Effector memory CD8-positive, alpha-beta T cell (primary cell): ENCODE measurements at regions not wholly inside any gene's neighbourhood (a gene's known extent, or its start where the extent isn't known, plus 50 kb on each side); places are given as distances from the start of the nearest gene placed in this dataset.
A peak's percentile ranks its signal among the peaks of the same experiment; 100 is the strongest.

Source experiments
- ATAC-seq: fragments of 150-1000 bp; cut with Tn5 transposase; replicated peaks from 2 replicates; pipeline ENCODE4 v1.10.0; 2021; ENCODE audit warnings: mild to moderate bottlenecking, moderate library complexity
- DNase-seq, 3 experiments: peaks; one replicate each; pipeline ENCODE4 v3.0.0; 2021
- H3K27ac Mint-ChIP-seq, 2 donors: one replicate each; pipeline ENCODE4 v1.8.0; 2022; ENCODE audit warnings: mild to moderate bottlenecking in 2 of 2, mixed read lengths in 2 of 2, moderate library complexity in 2 of 2
- H3K27me3 Mint-ChIP-seq, 2 donors: one replicate each; pipeline ENCODE4 v1.8.0; 2022; ENCODE audit warnings: mixed read lengths in 2 of 2
- H3K36me3 Mint-ChIP-seq: one replicate; pipeline ENCODE4 v1.8.0; 2022; ENCODE audit warnings: mild to moderate bottlenecking, moderate library complexity, mixed read lengths; ENCODE audit not compliant: insufficient read depth
- H3K4me1 Mint-ChIP-seq, 2 donors: one replicate each; pipeline ENCODE4 v1.8.0; 2022; ENCODE audit warnings: low read depth in 2 of 2, mixed read lengths in 2 of 2
- H3K4me3 Mint-ChIP-seq, 2 donors: one replicate each; pipeline ENCODE4 v1.8.0; 2022; ENCODE audit warnings: mild to moderate bottlenecking in 2 of 2, mixed read lengths in 2 of 2, moderate library complexity in 2 of 2
- H3K9me3 Mint-ChIP-seq, 2 donors: one replicate each; pipeline ENCODE4 v1.8.0; 2022; ENCODE audit warnings: mixed read lengths in 2 of 2

GRCh38 chr3:194000712-194001111 lies 135.2 kb upstream of the HES1 start:
- H3K27me3 Mint-ChIP-seq, result peaks cover 44 to 82% of the 10 kb centered on the region in 2 donors
- ATAC-seq, result no peak
- no peaks in the 10 kb centered on the region for H3K36me3 Mint-ChIP-seq
- no peaks in the 10 kb centered on the region for H3K9me3 Mint-ChIP-seq
- H3K27ac Mint-ChIP-seq, result no peak overlapping the region
- H3K4me3 Mint-ChIP-seq, result no peak overlapping the region
- H3K4me1 Mint-ChIP-seq, result peaks cover 0 to 4% of the 10 kb centered on the region in 2 donors
- no peak for DNase-seq

GRCh38 chr3:194001728-194002459 lies 134.1 kb upstream of the HES1 start:
- no peak for DNase-seq
- H3K4me3 Mint-ChIP-seq, result no peak overlapping the region
- H3K27me3 Mint-ChIP-seq, result peaks cover 38 to 83% of the 10 kb centered on the region in 2 donors

GRCh38 chr3:194003114-194004057 lies 132.6 kb upstream of the HES1 start:
- Mint-ChIP-seq H3K36me3 (no peaks in the 10 kb centered on the region), H3K9me3 (no peaks in the 10 kb centered on the region), H3K4me3 (no peak overlapping the region), H3K27me3 (peaks cover 42 to 83% of the 10 kb centered on the region in 2 donors), H3K4me1 (peaks cover 0 to 4% of the 10 kb centered on the region in 2 donors), H3K27ac (no peak overlapping the region)
- no peak for DNase-seq
- ATAC-seq, result peak; percentile 19

More at GRCh38 chr3:194001728-194002459, 134.1 kb upstream of the HES1 start:
- Mint-ChIP-seq H3K36me3 (no peaks in the 10 kb centered on the region), H3K9me3 (no peaks in the 10 kb centered on the region), H3K27ac (no peak overlapping the region), H3K4me1 (peaks cover 0 to 4% of the 10 kb centered on the region in 2 donors)
- no peak for ATAC-seq

GRCh38 chr3:194005930-194006501 lies 129.9 kb upstream of the HES1 start:
- Mint-ChIP-seq H3K36me3 (no peaks in the 10 kb centered on the region), H3K27me3 (peaks cover 47 to 88% of the 10 kb centered on the region in 2 donors), H3K9me3 (no peaks in the 10 kb centered on the region), H3K4me3 (no peak overlapping the region), H3K4me1 (peaks cover 0 to 4% of the 10 kb centered on the region in 2 donors), H3K27ac (no peak overlapping the region)
- ATAC-seq, result no peak
- DNase-seq, result no peak

- H3K27ac Mint-ChIP-seq, result no peak overlapping the region
- ATAC-seq (no peak), DNase-seq (no peak)
- no peak overlapping the region for H3K4me3 Mint-ChIP-seq
- peaks cover 0 to 4% of the 10 kb centered on the region in 2 donors for H3K4me1 Mint-ChIP-seq
- H3K9me3 Mint-ChIP-seq, result no peaks in the 10 kb centered on the region
- peaks cover 35 to 78% of the 10 kb centered on the region in 2 donors for H3K27me3 Mint-ChIP-seq
- no peaks in the 10 kb centered on the region for H3K36me3 Mint-ChIP-seq
Measured at GRCh38 chr3:194007592-194008337, 128.2 kb upstream of the HES1 start.

GRCh38 chr3:194009019-194009418 lies 126.9 kb upstream of the HES1 start:
- no peaks in the 10 kb centered on the region for H3K36me3 Mint-ChIP-seq
- no peak overlapping the region for H3K4me3 Mint-ChIP-seq
- no peak overlapping the region for H3K27ac Mint-ChIP-seq
- peaks cover 26 to 72% of the 10 kb centered on the region in 2 donors for H3K27me3 Mint-ChIP-seq
- H3K9me3 Mint-ChIP-seq, result no peaks in the 10 kb centered on the region
- no peak for DNase-seq
- no peaks in the 10 kb centered on the region for H3K4me1 Mint-ChIP-seq
- no peak for ATAC-seq

- no peaks in the 10 kb centered on the region for H3K9me3 Mint-ChIP-seq
- H3K27me3 Mint-ChIP-seq, result peaks cover 18 to 65% of the 10 kb centered on the region in 2 donors
- H3K27ac Mint-ChIP-seq, result no peak overlapping the region
- no peak for DNase-seq
- no peak for ATAC-seq
- H3K36me3 Mint-ChIP-seq, result no peaks in the 10 kb centered on the region
- H3K4me3 Mint-ChIP-seq, result no peak overlapping the region
- H3K4me1 Mint-ChIP-seq, result no peaks in the 10 kb centered on the region
Measured at GRCh38 chr3:194009892-194010533, 125.9 kb upstream of the HES1 start.

- no peaks in the 10 kb centered on the region for H3K36me3 Mint-ChIP-seq
- H3K27me3 Mint-ChIP-seq, result peaks cover 18 to 54% of the 10 kb centered on the region in 2 donors
- DNase-seq, result no peak
- no peak overlapping the region for H3K27ac Mint-ChIP-seq
- no peaks in the 10 kb centered on the region for H3K4me1 Mint-ChIP-seq
- no peak for ATAC-seq
- H3K9me3 Mint-ChIP-seq, result no peaks in the 10 kb centered on the region
- H3K4me3 Mint-ChIP-seq, result no peak overlapping the region
Measured at GRCh38 chr3:194011807-194012206, 124.1 kb upstream of the HES1 start.

- no peaks in the 10 kb centered on the region for H3K9me3 Mint-ChIP-seq
- ATAC-seq (no peak), DNase-seq (no peak)
- no peak overlapping the region for H3K4me3 Mint-ChIP-seq
- H3K36me3 Mint-ChIP-seq, result no peaks in the 10 kb centered on the region
- H3K4me1 Mint-ChIP-seq, result no peaks in the 10 kb centered on the region
- peaks cover 10 to 41% of the 10 kb centered on the region in 2 donors for H3K27me3 Mint-ChIP-seq
- H3K27ac Mint-ChIP-seq, result no peak overlapping the region
Measured at GRCh38 chr3:194013928-194014327, 122.0 kb upstream of the HES1 start.

GRCh38 chr3:194014756-194015155 lies 121.2 kb upstream of the HES1 start:
- H3K9me3 Mint-ChIP-seq, result no peaks in the 10 kb centered on the region
- DNase-seq, result no peak
- H3K36me3 Mint-ChIP-seq, result no peaks in the 10 kb centered on the region
- no peaks in the 10 kb centered on the region for H3K4me1 Mint-ChIP-seq
- no peak for ATAC-seq
- no peak overlapping the region for H3K4me3 Mint-ChIP-seq
- peaks cover 2 to 33% of the 10 kb centered on the region in 2 donors for H3K27me3 Mint-ChIP-seq
- no peak overlapping the region for H3K27ac Mint-ChIP-seq

GRCh38 chr3:194019398-194020165 lies 116.4 kb upstream of the HES1 start:
- ATAC-seq (no peak), DNase-seq (no peak)
- no peak overlapping the region for H3K27ac Mint-ChIP-seq

GRCh38 chr3:194022052-194022451 lies 113.9 kb upstream of the HES1 start:
- no peak overlapping the region for H3K4me3 Mint-ChIP-seq
- ATAC-seq, result no peak
- no peaks in the 10 kb centered on the region for H3K9me3 Mint-ChIP-seq
- no peaks in the 10 kb centered on the region for H3K4me1 Mint-ChIP-seq
- DNase-seq, result no peak
- peaks cover 4% of the 10 kb centered on the region for H3K36me3 Mint-ChIP-seq
- H3K27ac Mint-ChIP-seq, result no peak overlapping the region
- peaks cover 6 to 28% of the 10 kb centered on the region in 2 donors for H3K27me3 Mint-ChIP-seq

More at GRCh38 chr3:194019398-194020165, 116.4 kb upstream of the HES1 start:
- H3K36me3 Mint-ChIP-seq, result peaks cover 4% of the 10 kb centered on the region
- H3K9me3 Mint-ChIP-seq, result no peaks in the 10 kb centered on the region
- H3K4me1 Mint-ChIP-seq, result no peaks in the 10 kb centered on the region
- H3K27me3 Mint-ChIP-seq, result peaks cover 0 to 26% of the 10 kb centered on the region in 2 donors
- no peak overlapping the region for H3K4me3 Mint-ChIP-seq
